ENCODE measurements at regions not wholly inside any gene's neighbourhood (a gene's known extent, or its start where the extent isn't known, plus 50 kb on each side); places are given as distances from the start of the nearest gene placed in this dataset.

DNA sequence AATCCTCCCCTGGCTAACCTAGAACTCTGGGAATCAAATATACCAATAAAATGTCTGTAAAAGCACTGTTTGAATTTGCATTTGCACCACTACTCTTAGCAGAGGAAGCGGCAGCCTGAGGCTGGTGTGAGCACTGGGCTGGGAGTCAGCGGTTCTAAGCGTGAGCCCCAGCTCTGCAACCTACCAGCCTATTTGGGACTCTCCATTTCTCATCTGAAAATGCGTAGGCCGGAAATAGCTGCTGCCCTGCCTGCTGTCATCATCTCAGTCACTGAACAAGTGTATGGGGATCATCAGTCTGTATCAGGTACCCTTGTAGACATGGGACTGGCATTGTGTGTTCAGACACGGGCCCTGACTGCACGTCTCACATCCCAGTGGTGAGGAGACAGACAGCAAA, 194.3 kb downstream of the ANKRD30B start:
- H3K4me3 Mint-ChIP-seq (ENCODE audit: unreplicated experiment), result no peak overlapping the region
- H3K9me3 Mint-ChIP-seq (ENCODE audit: unreplicated experiment), result peaks cover 8% of the 10 kb centered on the region

DNA sequence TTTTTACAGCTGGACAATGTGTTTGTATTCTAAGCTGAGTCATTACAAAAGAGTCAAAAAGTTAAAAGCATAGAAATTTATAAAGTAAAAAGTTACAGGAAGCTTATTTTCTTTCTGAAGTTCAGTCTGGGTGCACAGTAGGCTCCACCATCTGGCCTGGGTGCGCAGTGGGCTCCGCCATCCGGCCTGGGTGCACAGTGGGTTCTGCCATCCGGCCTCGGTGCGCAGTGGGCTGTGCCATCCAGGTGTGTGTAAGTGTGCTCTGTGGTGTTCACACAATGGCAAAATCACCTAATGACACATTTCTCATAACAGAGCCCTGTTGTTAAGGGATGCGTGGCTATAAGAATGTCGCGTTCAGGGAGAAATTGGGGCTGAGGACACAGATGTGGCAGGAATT, 195.5 kb downstream of the ANKRD30B start:
- H3K27ac Mint-ChIP-seq (ENCODE audit: unreplicated experiment), result no peak overlapping the region

More for the DNA sequence above, 194.3 kb downstream of the ANKRD30B start:
- H3K4me1 Mint-ChIP-seq (ENCODE audit: unreplicated experiment), result no peaks in the 10 kb centered on the region
- peaks cover 12% of the 10 kb centered on the region for H3K27me3 Mint-ChIP-seq (ENCODE audit: unreplicated experiment)
- no peak overlapping the region for H3K27ac Mint-ChIP-seq (ENCODE audit: unreplicated experiment)
- DNase-seq (ENCODE audit: low spot score), result no peak
- TF ChIP-seq, protein P1, sequence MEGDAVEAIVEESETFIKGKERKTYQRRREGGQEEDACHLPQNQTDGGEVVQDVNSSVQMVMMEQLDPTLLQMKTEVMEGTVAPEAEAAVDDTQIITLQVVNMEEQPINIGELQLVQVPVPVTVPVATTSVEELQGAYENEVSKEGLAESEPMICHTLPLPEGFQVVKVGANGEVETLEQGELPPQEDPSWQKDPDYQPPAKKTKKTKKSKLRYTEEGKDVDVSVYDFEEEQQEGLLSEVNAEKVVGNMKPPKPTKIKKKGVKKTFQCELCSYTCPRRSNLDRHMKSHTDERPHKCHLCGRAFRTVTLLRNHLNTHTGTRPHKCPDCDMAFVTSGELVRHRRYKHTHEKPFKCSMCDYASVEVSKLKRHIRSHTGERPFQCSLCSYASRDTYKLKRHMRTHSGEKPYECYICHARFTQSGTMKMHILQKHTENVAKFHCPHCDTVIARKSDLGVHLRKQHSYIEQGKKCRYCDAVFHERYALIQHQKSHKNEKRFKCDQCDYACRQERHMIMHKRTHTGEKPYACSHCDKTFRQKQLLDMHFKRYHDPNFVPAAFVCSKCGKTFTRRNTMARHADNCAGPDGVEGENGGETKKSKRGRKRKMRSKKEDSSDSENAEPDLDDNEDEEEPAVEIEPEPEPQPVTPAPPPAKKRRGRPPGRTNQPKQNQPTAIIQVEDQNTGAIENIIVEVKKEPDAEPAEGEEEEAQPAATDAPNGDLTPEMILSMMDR (IDR thresholded peaks at IDR 0.05; ENCODE audit: unreplicated experiment), result no peak
- peaks cover 12% of the 10 kb centered on the region for H3K36me3 Mint-ChIP-seq (ENCODE audit: low read depth, unreplicated experiment)

DNA sequence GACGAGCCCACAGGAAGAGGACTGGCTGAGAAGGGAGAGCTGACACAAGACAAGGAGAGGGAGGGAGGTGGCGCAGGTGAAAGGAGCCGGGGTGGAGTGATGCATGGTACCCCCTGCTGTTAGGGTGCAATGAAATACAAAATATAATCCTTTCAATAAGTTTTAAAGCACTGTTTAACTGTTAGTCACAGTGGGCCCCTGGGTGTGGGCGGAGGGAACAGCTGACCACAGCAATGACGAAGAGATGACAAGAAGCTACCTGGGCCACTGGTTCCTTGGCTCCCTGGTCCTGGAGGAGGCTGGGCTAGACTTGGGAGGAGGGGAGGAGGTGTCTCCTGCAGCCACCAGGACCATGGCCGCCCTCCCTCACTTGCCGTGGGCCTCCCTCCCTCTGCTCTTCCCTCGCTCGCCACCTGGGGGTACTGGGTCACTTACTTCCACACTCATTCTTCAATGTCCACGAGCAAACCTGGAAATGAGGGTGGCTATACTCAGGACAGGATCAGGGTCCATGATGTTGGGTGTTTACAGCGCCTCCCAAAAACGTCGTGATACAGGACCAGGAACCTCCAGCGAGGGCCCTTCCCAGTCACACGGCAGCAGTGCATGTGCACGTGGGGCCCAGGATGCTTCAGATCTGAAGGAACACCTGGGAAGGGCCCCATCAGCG, 196.1 kb downstream of the ANKRD30B start:
- no peak for DNase-seq (ENCODE audit: low spot score)
- TF ChIP-seq, protein P1 (IDR thresholded peaks at IDR 0.05; ENCODE audit: unreplicated experiment), result no peak
- no peaks in the 10 kb centered on the region for H3K4me1 Mint-ChIP-seq (ENCODE audit: unreplicated experiment)
- peaks cover 4% of the 10 kb centered on the region for H3K27me3 Mint-ChIP-seq (ENCODE audit: unreplicated experiment)
- peak overlapping the region; percentile 19 for H3K4me3 Mint-ChIP-seq (ENCODE audit: unreplicated experiment)
- H3K9me3 Mint-ChIP-seq (ENCODE audit: unreplicated experiment), result peaks cover 6% of the 10 kb centered on the region
- no peak overlapping the region for H3K27ac Mint-ChIP-seq (ENCODE audit: unreplicated experiment)
- peaks cover 4% of the 10 kb centered on the region for H3K36me3 Mint-ChIP-seq (ENCODE audit: low read depth, unreplicated experiment)

More for the DNA sequence above, 195.5 kb downstream of the ANKRD30B start:
- Mint-ChIP-seq H3K36me3 (ENCODE audit: low read depth, unreplicated experiment) (peaks cover 6% of the 10 kb centered on the region), H3K27me3 (ENCODE audit: unreplicated experiment) (peaks cover 6% of the 10 kb centered on the region), H3K4me3 (ENCODE audit: unreplicated experiment) (peak overlapping the region; percentile 19), H3K4me1 (ENCODE audit: unreplicated experiment) (no peaks in the 10 kb centered on the region), H3K9me3 (ENCODE audit: unreplicated experiment) (no peaks in the 10 kb centered on the region)
- no peak for DNase-seq (ENCODE audit: low spot score)
- TF ChIP-seq, protein P1 (IDR thresholded peaks at IDR 0.05; ENCODE audit: unreplicated experiment), result no peak

DNA sequence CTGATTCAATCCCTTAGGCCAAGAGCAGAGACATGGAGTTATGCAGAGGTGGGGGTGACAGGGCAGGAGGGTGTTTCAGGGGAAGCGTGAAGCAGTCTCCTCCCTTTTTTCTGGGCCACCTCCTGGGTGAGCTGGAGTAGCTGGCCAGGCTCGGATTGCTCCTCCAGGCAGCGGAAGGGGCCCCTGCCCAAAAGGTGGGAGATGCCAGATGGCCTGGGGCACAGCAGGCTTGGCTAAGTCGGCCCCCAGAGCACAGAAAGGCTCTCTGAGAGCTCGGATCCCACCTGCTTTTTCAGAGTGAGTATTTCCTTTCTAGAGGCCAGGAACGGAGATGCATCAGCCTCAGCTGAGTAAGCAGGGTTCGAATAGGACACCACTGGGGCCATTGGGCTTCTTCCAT, 196.9 kb downstream of the ANKRD30B start:
- Mint-ChIP-seq H3K9me3 (ENCODE audit: unreplicated experiment) (peaks cover 10% of the 10 kb centered on the region), H3K4me3 (ENCODE audit: unreplicated experiment) (no peak overlapping the region), H3K27ac (ENCODE audit: unreplicated experiment) (no peak overlapping the region), H3K4me1 (ENCODE audit: unreplicated experiment) (no peaks in the 10 kb centered on the region), H3K36me3 (ENCODE audit: low read depth, unreplicated experiment) (peaks cover 4% of the 10 kb centered on the region), H3K27me3 (ENCODE audit: unreplicated experiment) (peaks cover 4% of the 10 kb centered on the region)
- TF ChIP-seq, protein P1 (IDR thresholded peaks at IDR 0.05; ENCODE audit: unreplicated experiment), result no peak
- no peak for DNase-seq (ENCODE audit: low spot score)

DNA sequence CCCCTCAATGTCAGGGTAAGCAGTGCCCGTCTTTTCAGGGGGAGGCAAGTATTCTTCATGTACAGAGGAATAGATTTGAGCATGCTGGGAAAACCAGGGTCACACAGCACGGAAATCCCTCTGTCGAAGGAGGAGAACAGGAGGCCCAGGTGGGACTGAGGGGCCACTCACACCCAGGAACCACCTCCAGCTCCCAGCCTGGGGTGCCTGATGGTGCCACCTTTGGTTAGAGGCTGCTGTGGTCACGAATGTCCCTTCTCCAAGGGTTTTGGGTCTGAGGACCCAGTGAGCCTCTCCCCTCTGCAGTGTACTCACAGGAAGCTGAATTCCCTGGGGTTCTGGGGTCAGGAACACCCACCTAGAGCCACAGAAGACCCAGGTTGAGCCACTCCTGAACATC, 197.3 kb downstream of the ANKRD30B start:
- Mint-ChIP-seq H3K36me3 (ENCODE audit: low read depth, unreplicated experiment) (peaks cover 4% of the 10 kb centered on the region), H3K9me3 (ENCODE audit: unreplicated experiment) (peaks cover 10% of the 10 kb centered on the region), H3K4me1 (ENCODE audit: unreplicated experiment) (no peaks in the 10 kb centered on the region), H3K27me3 (ENCODE audit: unreplicated experiment) (peaks cover 4% of the 10 kb centered on the region), H3K27ac (ENCODE audit: unreplicated experiment) (no peak overlapping the region), H3K4me3 (ENCODE audit: unreplicated experiment) (no peak overlapping the region)
- DNase-seq (ENCODE audit: low spot score), result no peak
- TF ChIP-seq, protein P1 (IDR thresholded peaks at IDR 0.05; ENCODE audit: unreplicated experiment), result no peak

All from endothelial cell (in vitro differentiated cells).